NCI-H2171 (cell line): ENCODE measurements at regions not wholly inside any gene's neighbourhood (a gene's known extent, or its start where the extent isn't known, plus 50 kb on each side); places are given as distances from the start of the nearest gene placed in this dataset.

Source experiments
- DNase-seq: peaks from one replicate; lab custom pipeline; 2025; lab: John Stamatoyannopoulos, UW

GRCh38 chr5:3393920-3394597, 201.6 kb upstream of the IRX1 start:
- DNase-seq, result peak; percentile 96

- DNase-seq, result no peak
These were observed 202.3 kb upstream of the IRX1 start for GRCh38 chr5:3393122-3393919.

GRCh38 chr5:3392306-3392939, 203.2 kb upstream of the IRX1 start:
- DNase-seq, result no peak

- DNase-seq, result no peak
These were observed 204.4 kb upstream of the IRX1 start for GRCh38 chr5:3391210-3391609.

GRCh38 chr5:3389471-3390026, 206.1 kb upstream of the IRX1 start:
- DNase-seq, result no peak

GRCh38 chr5:3386637-3387036, 209.0 kb upstream of the IRX1 start:
- no peak for DNase-seq

GRCh38 chr5:3385991-3386519, 209.6 kb upstream of the IRX1 start:
- no peak for DNase-seq

- DNase-seq, result no peak
These were observed 211.1 kb upstream of the IRX1 start for GRCh38 chr5:3384531-3384930.

GRCh38 chr5:3382782-3383181, 212.8 kb upstream of the IRX1 start:
- no peak for DNase-seq

- DNase-seq, result no peak
These were observed 213.5 kb upstream of the IRX1 start for GRCh38 chr5:3382151-3382550.

- no peak for DNase-seq
These were observed 214.3 kb upstream of the IRX1 start for GRCh38 chr5:3381206-3381825.

- no peak for DNase-seq
These were observed 214.9 kb upstream of the IRX1 start for GRCh38 chr5:3380689-3381088.

GRCh38 chr5:3377831-3378230, 217.8 kb upstream of the IRX1 start:
- no peak for DNase-seq

GRCh38 chr5:3377176-3377575, 218.5 kb upstream of the IRX1 start:
- no peak for DNase-seq

- no peak for DNase-seq
These were observed 219.0 kb upstream of the IRX1 start for GRCh38 chr5:3376611-3377010.

- DNase-seq, result no peak
These were observed 219.9 kb upstream of the IRX1 start for GRCh38 chr5:3375586-3376311.

GRCh38 chr5:3373391-3373790, 222.2 kb upstream of the IRX1 start:
- DNase-seq, result no peak

GRCh38 chr5:3372289-3372688, 223.3 kb upstream of the IRX1 start:
- no peak for DNase-seq

- no peak for DNase-seq
These were observed 230.0 kb upstream of the IRX1 start for GRCh38 chr5:3365501-3366215.

GRCh38 chr5:3364941-3365340, 230.7 kb upstream of the IRX1 start:
- no peak for DNase-seq

GRCh38 chr5:3364433-3364832, 231.2 kb upstream of the IRX1 start:
- no peak for DNase-seq
